Heart left ventricle (tissue), 16 donors: ENCODE measurements at regions not wholly inside any gene's neighbourhood (a gene's known extent, or its start where the extent isn't known, plus 50 kb on each side); places are given as distances from the start of the nearest gene placed in this dataset.

Source experiments
- ATAC-seq, 4 donors: fragments of 200-7000 bp; cut with Tn5 transposase; one replicate each; pipeline ENCODE4 v1.9.1; 2020 to 2022; ENCODE audit warnings: moderate library complexity in 4 of 4, mild to moderate bottlenecking in 3 of 4, moderate number of reproducible peaks in 1 of 4
- DNase-seq, 5 donors: peaks; one replicate each; pipeline ENCODE4 v3.0.0-alpha.2; 2020
- H3K27ac ChIP-seq, 12 donors: fragments of 200-600 bp; sonication (generic) in 4 of 12; one replicate each; pipeline versions ENCODE4 v1.5.0 to v1.8.0; 2016 to 2022; ENCODE audit warnings: mild to moderate bottlenecking in 2 of 12
- H3K27me3 ChIP-seq, 9 donors: fragments of 200-600 bp; sonication (generic) in 2 of 9; one replicate each; pipeline versions ENCODE4 v1.5.1 to v1.8.0; 2016 to 2022; ENCODE audit warnings: mild to moderate bottlenecking in 3 of 9
- H3K36me3 ChIP-seq, 9 donors: fragments of 200-600 bp; sonication (generic) in 2 of 9; one replicate each; pipeline versions ENCODE4 v1.5.0 to v1.8.0; 2018 to 2022; ENCODE audit warnings: mild to moderate bottlenecking in 2 of 9
- H3K4me1 ChIP-seq, 12 donors: fragments of 200-600 bp; sonication (generic) in 4 of 12; one replicate each; pipeline versions ENCODE4 v1.5.0 to v1.8.0; 2016 to 2022; ENCODE audit warnings: mild to moderate bottlenecking in 3 of 12
- H3K4me3 ChIP-seq, 12 donors: fragments of 200-600 bp; sonication (generic) in 4 of 12; one replicate each; pipeline versions ENCODE4 v1.5.0 to v1.8.0; 2017 to 2022; ENCODE audit warnings: mild to moderate bottlenecking in 9 of 12, moderate library complexity in 4 of 12
- H3K9me3 ChIP-seq, 12 donors: fragments of 200-600 bp; sonication (generic) in 4 of 12; one replicate each; pipeline versions ENCODE4 v1.5.0 to v1.8.0; 2016 to 2022; ENCODE audit warnings: mild to moderate bottlenecking in 1 of 12
- CTCF ChIP-seq, 12 donors: fragments of 200-600 bp; sonication (generic) in 4 of 12; IDR thresholded peaks; one replicate each; pipeline versions ENCODE4 v1.5.0 to v1.8.0; 2018 to 2022; ENCODE audit warnings: antibody characterized with exemption in 12 of 12, mild to moderate bottlenecking in 5 of 12
- POLR2A ChIP-seq, 2 donors: fragments of 450-650 bp; IDR thresholded peaks; one replicate each; pipeline ENCODE4 v1.6.1; 2017; ENCODE audit warnings: antibody characterized with exemption in 2 of 2, mild to moderate bottlenecking in 2 of 2, moderate library complexity in 2 of 2
- WGBS, 4 donors: extraction: QIAGEN DNeasy Blood & Tissue Kit in 2 of 4; methylation state at CpG; one replicate each; pipeline versions ENCODE4 v1.1.5 to v1.1.7; 2013 to 2018; 5-methylcytosine and 5-hydroxymethylcytosine counted together
- intact Hi-C, 10 donors: fragments of 100-400 bp; cut with DNase I; formaldehyde crosslinking; loops; one replicate each; pipeline versions ENCODE4 v1.11.1 to v1.14.2; 2022
- donor health status: ischemic (EF 13 %, LVEDD 7.1; RV severe dilation, severe dysfunction).
- donor health status: healthy with polysubstance abuse.
- donor health status: DM: no; HTN: yes; CAD: no.
- donor health status: DM: no; HTN: no; CAD: no.
- donor health status: ischemic (EF 25% LVEDD 6.9; RV normal size, moderate dysfunction).
- donor health status: ischemic (EF 25% LVEDD 5.7; RV mildly dilated, moderate dysfunction).
- donor health status: healthy.
- donor health status: DM: yes; HTN: yes; CAD: no.
- donor health status: ischemic (EF 35%, LVEDD 5.7; RV mildly dilated, moderate dysfunction).
- donor health status: nonischemic (EF 11% LVEDD 7.7; RV severe dilation, severe dysfunction).
- donor health status: DM: yes; HTN: yes; CAD: no.
- donor health status: PGD.
- donor health status: ischemic (EF 29% LVEDD 5.4; RV normal size, mild dysfunction).
- donor health status: nonischemic (EF 23%, LVEDD 6.1; RV moderate dilation, normal function).

GRCh38 chr13:77437267-77437666, 98.2 kb upstream of the SCEL start:
- ATAC-seq: no peak
- DNase-seq: no peak
- TF ChIP-seq CTCF (IDR thresholded peaks at IDR 0.05): no peak
- no peak for TF ChIP-seq POLR2A (IDR thresholded peaks at IDR 0.05)
- Histone ChIP-seq H3K4me3 (no peak overlapping the region), H3K27ac (no peak overlapping the region), H3K36me3 (no peaks in the 10 kb centered on the region), H3K9me3 (peaks cover 0 to 6% (median 0%) of the 10 kb centered on the region in 12 donors), H3K4me1 (no peaks in the 10 kb centered on the region), H3K27me3 (no peaks in the 10 kb centered on the region)
- intact Hi-C loops: no loop called here
- WGBS, 4 donors: 81 to 97% (median 85%) methylated on average over 2 of the region's 2 CpGs

GRCh38 chr13:77434289-77434688, 101.2 kb upstream of the SCEL start:
- no peak for TF ChIP-seq CTCF (IDR thresholded peaks at IDR 0.05)
- TF ChIP-seq POLR2A (IDR thresholded peaks at IDR 0.05): no peak
- Histone ChIP-seq H3K36me3 (no peaks in the 10 kb centered on the region), H3K27me3 (no peaks in the 10 kb centered on the region), H3K4me1 (no peaks in the 10 kb centered on the region), H3K27ac (no peak overlapping the region), H3K4me3 (no peak overlapping the region), H3K9me3 (peaks cover 0 to 5% (median 0%) of the 10 kb centered on the region in 12 donors)
- DNase-seq (no peak), ATAC-seq (no peak)
- 61 to 72% (median 65%) methylated on average over 1 of the region's 1 CpG for WGBS, 4 donors
- intact Hi-C loops: no loop called here

- no peaks in the 10 kb centered on the region for H3K36me3 ChIP-seq
- intact Hi-C loops: no loop called here
- ATAC-seq (no peak), DNase-seq (no peak)
- no peaks in the 10 kb centered on the region for H3K4me1 ChIP-seq
- H3K4me3 ChIP-seq: no peak overlapping the region
- H3K27ac ChIP-seq: no peak overlapping the region
- TF ChIP-seq CTCF (IDR thresholded peaks at IDR 0.05): no peak
- TF ChIP-seq POLR2A (IDR thresholded peaks at IDR 0.05): no peak
- H3K27me3 ChIP-seq: no peaks in the 10 kb centered on the region
- no peaks in the 10 kb centered on the region for H3K9me3 ChIP-seq
Measured at GRCh38 chr13:77431449-77431848, 104.1 kb upstream of the SCEL start.

GRCh38 chr13:77430377-77430951, 103.6 kb upstream of the MYCBP2 start:
- no peaks in the 10 kb centered on the region for H3K4me1 ChIP-seq
- no peaks in the 10 kb centered on the region for H3K27me3 ChIP-seq
- H3K27ac ChIP-seq: no peak overlapping the region
- intact Hi-C loops: no loop called here
- 95 to 99% (median 98%) methylated on average over 2 of the region's 2 CpGs for WGBS, 4 donors
- no peak for DNase-seq
- H3K36me3 ChIP-seq: no peaks in the 10 kb centered on the region
- no peak for ATAC-seq
- no peaks in the 10 kb centered on the region for H3K9me3 ChIP-seq
- TF ChIP-seq POLR2A (IDR thresholded peaks at IDR 0.05) (no peak), CTCF (IDR thresholded peaks at IDR 0.05) (no peak)
- no peak overlapping the region for H3K4me3 ChIP-seq
